ENCODE measurements at regions not wholly inside any gene's neighbourhood (a gene's known extent, or its start where the extent isn't known, plus 50 kb on each side); places are given as distances from the start of the nearest gene placed in this dataset.
"Not testable (repeated sequence)": the region's sequence is repeated elsewhere in the genome, so short reads cannot be mapped to it uniquely, and the experiment has no call there.

DNA sequence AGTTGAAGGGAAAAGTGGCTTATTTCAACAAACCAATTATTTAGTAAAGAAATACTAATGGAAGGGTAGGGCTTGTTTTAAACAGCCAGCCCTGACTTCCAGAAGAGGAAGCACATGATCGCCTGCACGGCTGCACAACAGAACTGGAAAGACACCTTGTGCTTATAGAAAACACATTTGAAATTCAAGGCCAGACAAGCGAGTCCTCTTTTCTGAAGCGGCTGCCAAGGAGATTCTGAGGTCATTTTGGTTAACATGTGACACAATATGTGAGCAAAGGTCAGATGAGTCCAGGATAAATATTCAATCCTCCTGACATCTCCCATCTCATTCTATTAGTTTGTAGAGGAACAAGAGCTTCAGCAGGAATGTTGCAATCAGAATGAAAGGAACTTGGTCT is 461.4 kb upstream of the ST8SIA4 start:
- no peak for DNase-seq
- in situ Hi-C loops (cut with HindIII; ENCODE audit: low pct_ligation_motif_present, low pct_unique_long_range_greater_than_20kb, low sequenced_read_pairs) = no loop called here

DNA sequence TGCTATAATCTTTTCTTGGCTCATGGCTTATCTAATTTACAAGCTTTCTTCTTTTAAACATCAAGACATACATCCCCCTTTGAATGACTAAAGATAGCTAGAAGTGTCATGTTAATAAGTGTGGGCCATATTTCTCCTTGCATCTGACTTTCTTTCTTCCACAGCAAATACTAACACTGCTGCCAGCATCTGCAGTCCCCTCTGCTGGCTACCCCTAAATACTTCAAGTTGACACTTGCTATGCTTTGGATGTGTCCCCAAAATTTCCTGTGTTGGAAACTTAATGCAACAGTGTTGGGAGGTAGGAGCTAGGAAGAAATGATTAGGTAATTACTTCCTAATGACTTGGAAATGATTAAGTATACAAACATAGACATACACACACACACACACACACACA is 459.0 kb upstream of the ST8SIA4 start:
- no peak for DNase-seq
- in situ Hi-C loops (cut with HindIII; ENCODE audit: low pct_ligation_motif_present, low pct_unique_long_range_greater_than_20kb, low sequenced_read_pairs) = no loop called here

- in situ Hi-C loops (cut with HindIII; ENCODE audit: low pct_ligation_motif_present, low pct_unique_long_range_greater_than_20kb, low sequenced_read_pairs) = no loop called here
- no peak for DNase-seq
Observed at GRCh38 chr5:101346906-101347305, 443.8 kb upstream of the ST8SIA4 start.

DNA sequence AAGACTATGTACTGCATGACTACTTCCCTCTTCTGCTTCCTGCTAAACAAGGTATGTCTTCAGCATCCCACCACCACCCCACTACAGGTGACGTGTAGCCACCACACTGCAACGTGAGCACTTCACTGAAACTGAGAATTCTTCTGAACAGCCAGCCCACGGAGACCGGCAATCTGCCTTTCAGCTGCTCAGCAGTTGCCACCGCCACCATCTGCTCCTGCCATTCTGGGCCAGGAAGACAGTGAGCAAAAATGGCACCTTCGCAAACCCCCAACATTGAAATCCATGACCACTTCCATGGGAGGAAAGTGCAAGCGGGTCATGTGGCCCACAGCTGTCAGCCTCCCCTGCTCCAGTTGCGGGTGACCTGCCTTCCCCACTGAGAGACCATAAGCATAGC is 443.4 kb upstream of the ST8SIA4 start:
- in situ Hi-C loops (cut with HindIII; ENCODE audit: low pct_ligation_motif_present, low pct_unique_long_range_greater_than_20kb, low sequenced_read_pairs) = no loop called here
- DNase-seq = no peak

DNA sequence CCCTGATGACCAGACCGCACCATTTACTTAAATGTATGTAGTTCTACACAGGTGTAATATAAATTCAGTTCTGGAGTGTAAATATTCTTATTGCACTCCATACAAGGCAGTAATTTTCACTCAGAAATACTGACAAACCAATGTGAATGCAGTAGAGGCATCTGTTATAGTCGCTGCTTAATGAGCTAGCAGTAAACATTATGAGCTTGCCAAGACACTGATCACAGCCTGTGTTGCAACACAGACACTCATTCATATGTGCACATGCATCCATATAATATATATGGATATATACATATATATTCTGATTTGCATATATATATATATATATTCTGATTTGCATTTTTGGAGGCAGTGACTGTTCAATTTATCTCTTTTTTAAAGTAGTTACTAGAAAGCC is 435.1 kb upstream of the ST8SIA4 start:
- in situ Hi-C loops (cut with HindIII; ENCODE audit: low pct_ligation_motif_present, low pct_unique_long_range_greater_than_20kb, low sequenced_read_pairs) = no loop called here

GRCh38 chr5:101327816-101328215 is 424.7 kb upstream of the ST8SIA4 start:
- in situ Hi-C loops (cut with HindIII; ENCODE audit: low pct_ligation_motif_present, low pct_unique_long_range_greater_than_20kb, low sequenced_read_pairs) = no loop called here
- no peak for DNase-seq

More for the DNA sequence above, 435.1 kb upstream of the ST8SIA4 start:
- no peak for DNase-seq

GRCh38 chr5:101326766-101327165 is 423.7 kb upstream of the ST8SIA4 start:
- no peak for DNase-seq
- in situ Hi-C loops (cut with HindIII; ENCODE audit: low pct_ligation_motif_present, low pct_unique_long_range_greater_than_20kb, low sequenced_read_pairs) = no loop called here

- in situ Hi-C loops (cut with HindIII; ENCODE audit: low pct_ligation_motif_present, low pct_unique_long_range_greater_than_20kb, low sequenced_read_pairs); DNase-seq: not testable (repeated sequence)
Observed at GRCh38 chr5:101316401-101316800, 413.3 kb upstream of the ST8SIA4 start.

GRCh38 chr5:101306391-101307137 is 403.5 kb upstream of the ST8SIA4 start:
- in situ Hi-C loops (cut with HindIII; ENCODE audit: low pct_ligation_motif_present, low pct_unique_long_range_greater_than_20kb, low sequenced_read_pairs) = no loop called here

DNA sequence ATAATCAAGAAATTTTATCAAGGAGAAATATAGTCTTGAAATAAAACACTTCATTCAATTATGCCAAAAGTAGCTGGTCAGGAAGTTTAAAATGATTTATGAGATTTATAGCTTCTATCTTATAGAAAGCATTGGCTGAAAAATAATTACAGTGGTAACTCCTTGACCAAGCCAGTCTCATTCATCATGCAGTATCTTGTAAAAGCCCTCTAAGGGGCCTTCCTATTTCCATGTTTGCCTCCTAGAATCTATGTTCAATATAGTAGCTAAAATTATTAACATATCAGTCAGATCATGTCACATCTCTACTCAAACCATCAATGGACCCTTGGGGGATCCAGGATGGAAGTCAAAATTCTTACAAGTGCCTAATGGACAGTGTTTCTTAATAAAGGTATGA is 393.4 kb upstream of the ST8SIA4 start:
- DNase-seq = no peak
- in situ Hi-C loops (cut with HindIII; ENCODE audit: low pct_ligation_motif_present, low pct_unique_long_range_greater_than_20kb, low sequenced_read_pairs) = no loop called here

More at GRCh38 chr5:101306391-101307137, 403.5 kb upstream of the ST8SIA4 start:
- DNase-seq = peak; percentile 12

DNA sequence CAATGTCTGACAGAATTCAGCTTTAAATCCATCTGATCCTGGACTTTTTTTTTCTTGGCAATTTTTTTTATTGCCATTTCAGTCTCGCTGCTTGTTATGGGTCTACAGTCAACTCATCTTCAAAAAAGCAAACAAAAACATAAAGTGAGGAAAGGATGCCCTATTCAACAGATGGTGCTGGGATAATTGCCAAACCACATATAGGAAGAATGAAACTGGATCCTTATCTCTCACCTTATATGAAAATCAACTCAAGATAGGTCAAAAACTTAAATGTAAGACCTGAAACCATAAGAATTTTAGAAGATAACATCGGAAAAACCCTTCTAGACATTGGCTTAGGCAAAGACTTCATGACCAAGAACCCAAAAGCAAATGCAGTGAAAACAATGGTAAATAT is 389.1 kb upstream of the ST8SIA4 start:
- in situ Hi-C loops (cut with HindIII; ENCODE audit: low pct_ligation_motif_present, low pct_unique_long_range_greater_than_20kb, low sequenced_read_pairs) = no loop called here
- no peak for DNase-seq

DNA sequence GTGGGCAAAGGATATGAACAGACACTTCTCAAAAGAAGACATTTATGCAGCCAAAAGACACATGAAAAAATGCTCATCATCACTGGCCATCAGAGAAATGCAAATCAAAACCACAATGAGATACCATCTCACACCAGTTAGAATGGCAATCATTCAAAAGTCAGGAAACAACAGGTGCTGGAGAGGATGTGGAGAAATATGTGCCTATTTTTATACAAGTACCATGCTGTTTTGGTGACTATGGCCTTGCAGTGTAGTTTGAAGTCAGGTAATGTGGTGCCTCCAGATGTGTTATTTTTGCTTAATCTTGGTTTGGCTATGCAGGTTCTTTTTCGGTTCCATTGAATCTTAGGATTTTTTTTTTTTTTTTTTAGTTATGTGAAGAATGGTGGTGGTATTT is 387.7 kb upstream of the ST8SIA4 start:
- DNase-seq; in situ Hi-C loops (cut with HindIII; ENCODE audit: low pct_ligation_motif_present, low pct_unique_long_range_greater_than_20kb, low sequenced_read_pairs): not testable (repeated sequence)

- no peak for DNase-seq
- in situ Hi-C loops (cut with HindIII; ENCODE audit: low pct_ligation_motif_present, low pct_unique_long_range_greater_than_20kb, low sequenced_read_pairs) = no loop called here
Observed at GRCh38 chr5:101288633-101289032, 385.6 kb upstream of the ST8SIA4 start.

GRCh38 chr5:101284736-101285375 is 381.8 kb upstream of the ST8SIA4 start:
- in situ Hi-C loops (cut with HindIII; ENCODE audit: low pct_ligation_motif_present, low pct_unique_long_range_greater_than_20kb, low sequenced_read_pairs) = no loop called here
- no peak for DNase-seq

DNA sequence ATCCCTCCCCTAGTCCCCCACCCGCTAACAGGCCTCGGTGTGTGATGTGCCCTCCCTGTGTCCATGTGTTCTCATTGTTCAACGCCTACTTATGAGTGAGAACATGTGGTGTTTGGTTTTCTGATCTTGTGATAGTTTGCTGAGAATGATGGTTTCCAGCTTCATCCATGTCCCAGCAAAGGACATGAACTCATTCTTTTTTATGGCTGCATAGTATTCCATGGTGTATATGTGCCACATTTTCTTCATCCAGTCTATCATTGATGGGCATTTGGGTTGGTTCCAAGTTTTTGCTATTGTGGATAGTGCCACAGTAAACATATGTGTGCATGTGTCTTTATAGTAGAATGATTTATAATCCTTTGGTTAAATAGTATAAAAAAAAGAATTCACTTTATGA is 380.9 kb upstream of the ST8SIA4 start:
- in situ Hi-C loops (cut with HindIII; ENCODE audit: low pct_ligation_motif_present, low pct_unique_long_range_greater_than_20kb, low sequenced_read_pairs); DNase-seq: not testable (repeated sequence)

GRCh38 chr5:101278917-101279316 is 375.8 kb upstream of the ST8SIA4 start:
- in situ Hi-C loops (cut with HindIII; ENCODE audit: low pct_ligation_motif_present, low pct_unique_long_range_greater_than_20kb, low sequenced_read_pairs) = no loop called here
- no peak for DNase-seq

DNA sequence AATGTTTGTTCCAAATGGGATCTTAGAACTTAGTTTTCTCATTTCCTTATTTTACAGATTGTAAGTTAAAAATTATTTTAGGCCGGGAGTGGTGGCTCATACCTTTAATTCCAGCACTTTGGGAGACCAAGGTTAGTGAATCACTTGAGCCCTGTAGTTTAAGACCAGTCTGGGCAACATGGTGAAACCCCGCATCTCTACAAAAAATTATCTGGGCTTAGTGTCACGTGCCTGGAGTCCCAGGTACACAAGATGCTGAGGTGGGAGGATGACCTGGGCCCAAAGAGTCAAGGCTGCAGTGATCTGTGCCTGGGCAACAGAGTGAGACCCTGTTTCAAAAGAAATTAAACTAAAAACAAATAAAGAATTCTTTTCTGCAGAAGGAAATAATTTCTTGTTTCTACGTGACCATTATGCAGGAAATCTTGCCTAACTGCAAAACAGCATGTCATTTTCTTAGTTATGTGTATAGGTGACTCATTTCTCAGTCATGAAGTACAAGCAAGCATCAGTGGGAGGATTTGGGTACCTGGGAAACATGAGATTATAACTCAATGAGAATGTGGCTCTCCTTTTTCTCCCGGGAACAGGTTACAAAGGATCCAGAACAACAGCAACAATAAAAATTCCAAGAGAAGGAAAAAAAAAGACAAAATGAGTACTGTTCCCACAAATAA is 375.1 kb upstream of the ST8SIA4 start:
- in situ Hi-C loops (cut with HindIII; ENCODE audit: low pct_ligation_motif_present, low pct_unique_long_range_greater_than_20kb, low sequenced_read_pairs) = no loop called here

DNA sequence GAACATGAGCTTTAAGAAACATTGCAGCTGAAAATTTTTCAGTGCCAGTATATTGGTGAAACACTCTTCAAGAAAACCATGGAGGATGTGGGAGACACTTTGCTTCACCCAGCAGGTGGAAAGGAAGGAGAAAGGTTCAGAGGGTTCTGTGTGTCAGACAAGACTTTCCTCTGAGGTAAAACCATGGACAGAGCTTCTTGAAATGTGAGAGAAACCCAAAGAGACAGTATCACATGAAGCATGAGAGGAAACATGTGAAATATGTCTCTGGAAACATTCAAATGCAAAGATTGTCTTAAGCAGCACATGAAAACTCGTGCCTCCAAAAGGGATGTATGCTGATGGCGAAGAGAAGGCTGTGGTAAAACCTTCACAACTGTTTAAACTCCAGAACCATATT is 368.9 kb upstream of the ST8SIA4 start:
- DNase-seq = no peak
- in situ Hi-C loops (cut with HindIII; ENCODE audit: low pct_ligation_motif_present, low pct_unique_long_range_greater_than_20kb, low sequenced_read_pairs) = no loop called here

More for the DNA sequence above, 375.1 kb upstream of the ST8SIA4 start:
- DNase-seq = peak; percentile 20

- in situ Hi-C loops (cut with HindIII; ENCODE audit: low pct_ligation_motif_present, low pct_unique_long_range_greater_than_20kb, low sequenced_read_pairs) = no loop called here
- DNase-seq = no peak
Observed at GRCh38 chr5:101271416-101271815, 368.3 kb upstream of the ST8SIA4 start.

- DNase-seq = no peak
- in situ Hi-C loops (cut with HindIII; ENCODE audit: low pct_ligation_motif_present, low pct_unique_long_range_greater_than_20kb, low sequenced_read_pairs) = no loop called here
Observed at GRCh38 chr5:101260857-101261256, 357.8 kb upstream of the ST8SIA4 start.
